ENCODE measurements at regions not wholly inside any gene's neighbourhood (a gene's known extent, or its start where the extent isn't known, plus 50 kb on each side); places are given as distances from the start of the nearest gene placed in this dataset.

DNA sequence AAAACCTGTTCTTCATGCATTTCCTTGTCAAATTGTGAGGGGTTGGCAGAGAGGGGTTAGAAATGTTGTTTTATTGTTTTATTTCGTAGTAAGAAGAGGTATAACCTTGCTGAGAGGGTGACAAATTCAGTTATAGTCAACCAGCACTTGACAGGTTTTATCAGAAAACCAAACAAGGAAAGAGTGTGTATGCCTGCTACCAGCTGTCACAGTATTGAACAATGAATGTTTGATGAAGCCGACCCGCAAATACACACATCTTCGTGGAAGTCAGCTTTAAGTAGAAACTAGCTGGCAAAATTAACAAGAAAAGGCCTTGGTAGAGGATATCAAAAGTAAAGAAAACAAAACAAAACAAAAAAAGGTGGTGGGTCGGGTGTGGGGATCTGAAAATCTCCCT is 214.6 kb upstream of the TLE4 start:
- TF ChIP-seq, protein P1, sequence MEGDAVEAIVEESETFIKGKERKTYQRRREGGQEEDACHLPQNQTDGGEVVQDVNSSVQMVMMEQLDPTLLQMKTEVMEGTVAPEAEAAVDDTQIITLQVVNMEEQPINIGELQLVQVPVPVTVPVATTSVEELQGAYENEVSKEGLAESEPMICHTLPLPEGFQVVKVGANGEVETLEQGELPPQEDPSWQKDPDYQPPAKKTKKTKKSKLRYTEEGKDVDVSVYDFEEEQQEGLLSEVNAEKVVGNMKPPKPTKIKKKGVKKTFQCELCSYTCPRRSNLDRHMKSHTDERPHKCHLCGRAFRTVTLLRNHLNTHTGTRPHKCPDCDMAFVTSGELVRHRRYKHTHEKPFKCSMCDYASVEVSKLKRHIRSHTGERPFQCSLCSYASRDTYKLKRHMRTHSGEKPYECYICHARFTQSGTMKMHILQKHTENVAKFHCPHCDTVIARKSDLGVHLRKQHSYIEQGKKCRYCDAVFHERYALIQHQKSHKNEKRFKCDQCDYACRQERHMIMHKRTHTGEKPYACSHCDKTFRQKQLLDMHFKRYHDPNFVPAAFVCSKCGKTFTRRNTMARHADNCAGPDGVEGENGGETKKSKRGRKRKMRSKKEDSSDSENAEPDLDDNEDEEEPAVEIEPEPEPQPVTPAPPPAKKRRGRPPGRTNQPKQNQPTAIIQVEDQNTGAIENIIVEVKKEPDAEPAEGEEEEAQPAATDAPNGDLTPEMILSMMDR (conservative IDR thresholded peaks at IDR 0.05) = no peak
- no peak for TF ChIP-seq ZFX (IDR thresholded peaks at IDR 0.05)
